DOHH2 (cell line): ENCODE measurements at regions not wholly inside any gene's neighbourhood (a gene's known extent, or its start where the extent isn't known, plus 50 kb on each side); places are given as distances from the start of the nearest gene placed in this dataset.

Experiments
- H3F3A ChIP-seq: fragments of 200-600 bp; sonication (generic), shearing (Covaris generic); 2 replicates; pipeline ENCODE4 v1.6.0; 2016; ENCODE audit warnings: antibody characterized with exemption, mild to moderate bottlenecking; ENCODE audit not compliant: control insufficient read depth, insufficient read depth
- H3K27ac ChIP-seq: fragments of 200-600 bp; sonication (generic); 2 replicates; pipeline ENCODE4 v1.5.1; 2014; ENCODE audit warnings: low read depth, mild to moderate bottlenecking, low read length, moderate library complexity
- H3K27me3 ChIP-seq: fragments of 200-600 bp; sonication (generic); 2 replicates; pipeline ENCODE4 v1.6.1; 2014; ENCODE audit warnings: mild to moderate bottlenecking, low read length, mixed read lengths; ENCODE audit not compliant: control insufficient read depth
- H3K36me3 ChIP-seq: fragments of 200-600 bp; sonication (generic); 2 replicates; pipeline ENCODE4 v1.6.1; 2014; ENCODE audit warnings: mild to moderate bottlenecking, low read length, moderate library complexity, mixed read lengths; ENCODE audit not compliant: control insufficient read depth
- H3K4me1 ChIP-seq: fragments of 200-600 bp; sonication (generic); 2 replicates; pipeline ENCODE4 v1.6.1; 2014; ENCODE audit warnings: mild to moderate bottlenecking, low read length, mixed read lengths; ENCODE audit not compliant: control insufficient read depth
- H3K4me2 ChIP-seq: fragments of 200-600 bp; sonication (generic); 2 replicates; pipeline ENCODE4 v1.6.0; 2014; ENCODE audit warnings: mild to moderate bottlenecking, low read length, moderate library complexity
- H3K4me3 ChIP-seq: fragments of 200-600 bp; sonication (generic); 2 replicates; pipeline ENCODE4 v1.5.1; 2014; ENCODE audit warnings: mild to moderate bottlenecking, low read length, mixed read lengths
- H3K79me2 ChIP-seq: fragments of 200-600 bp; sonication (generic); 2 replicates; pipeline ENCODE4 v1.6.1; 2014; ENCODE audit warnings: mild to moderate bottlenecking, low read length, mixed read lengths; ENCODE audit not compliant: control insufficient read depth
- H3K9me2 ChIP-seq: fragments of 200-600 bp; sonication (generic); replicated peaks from 2 replicates; pipeline ENCODE4 v1.6.1; 2014; ENCODE audit warnings: mild to moderate bottlenecking, low read length, mixed read lengths; ENCODE audit not compliant: control insufficient read depth
- H3K9me3 ChIP-seq: fragments of 200-600 bp; sonication (generic); 2 replicates; pipeline ENCODE4 v1.6.1; 2014; ENCODE audit warnings: antibody characterized with exemption, low read length, mixed read lengths; ENCODE audit not compliant: control insufficient read depth, insufficient read depth
- H4K20me1 ChIP-seq: fragments of 200-600 bp; sonication (generic); 2 replicates; pipeline ENCODE4 v1.6.0; 2014; ENCODE audit warnings: low read depth, mild to moderate bottlenecking, antibody characterized with exemption, low read length, moderate library complexity; ENCODE audit not compliant: control insufficient read depth, insufficient read depth
- EZH2phosphoT487 ChIP-seq: fragments of 200-600 bp; sonication (generic); IDR thresholded peaks from 2 replicates; pipeline ENCODE4 v1.6.1; 2017; ENCODE audit warnings: borderline replicate concordance, mild to moderate bottlenecking, antibody characterized with exemption, low read length, moderate library complexity, mixed read lengths
- TF ChIP-seq, protein P1 (sequence below): fragments of 200-600 bp; sonication (generic); IDR thresholded peaks from one replicate; pipeline ENCODE4 v1.5.1; 2014; ENCODE audit warnings: antibody characterized with exemption, mild to moderate bottlenecking, low read depth, low read length; ENCODE audit not compliant: poor library complexity, severe bottlenecking

DNA sequence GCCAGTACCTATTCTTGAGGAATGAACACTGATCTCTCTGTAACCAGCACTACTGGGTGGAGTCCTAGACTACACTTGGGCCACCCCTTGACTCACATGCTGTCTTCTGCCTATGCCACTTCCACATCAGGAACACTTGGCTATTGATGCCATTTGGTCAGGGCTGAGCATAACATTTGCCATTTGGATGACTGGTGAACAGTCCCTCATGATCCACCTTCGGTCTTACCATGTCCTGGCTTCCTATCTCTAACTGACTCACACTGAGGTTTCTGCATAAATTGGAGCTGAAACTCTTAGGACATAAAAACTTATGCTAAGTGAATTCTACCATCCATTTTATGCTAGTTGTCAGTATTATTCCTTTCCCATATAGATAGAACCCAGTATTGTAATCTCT is 91.7 kb upstream of the PELI2 start:
- Histone ChIP-seq H3K36me3 (no peaks in the 10 kb centered on the region), H3K9me2 (no peaks in the 10 kb centered on the region), H3K4me3 (no peak overlapping the region), H3K4me2 (no peak overlapping the region), H3K4me1 (no peaks in the 10 kb centered on the region), H3K27ac (no peak overlapping the region), H3K9me3 (no peaks in the 10 kb centered on the region), H3K79me2 (no peaks in the 10 kb centered on the region), H3F3A (no peaks in the 10 kb centered on the region), H4K20me1 (no peaks in the 10 kb centered on the region), H3K27me3 (peaks cover 3% of the 10 kb centered on the region; the same call in 1 of the 2 replicates)
- no peak for TF ChIP-seq EZH2phosphoT487
- TF ChIP-seq, protein P1, sequence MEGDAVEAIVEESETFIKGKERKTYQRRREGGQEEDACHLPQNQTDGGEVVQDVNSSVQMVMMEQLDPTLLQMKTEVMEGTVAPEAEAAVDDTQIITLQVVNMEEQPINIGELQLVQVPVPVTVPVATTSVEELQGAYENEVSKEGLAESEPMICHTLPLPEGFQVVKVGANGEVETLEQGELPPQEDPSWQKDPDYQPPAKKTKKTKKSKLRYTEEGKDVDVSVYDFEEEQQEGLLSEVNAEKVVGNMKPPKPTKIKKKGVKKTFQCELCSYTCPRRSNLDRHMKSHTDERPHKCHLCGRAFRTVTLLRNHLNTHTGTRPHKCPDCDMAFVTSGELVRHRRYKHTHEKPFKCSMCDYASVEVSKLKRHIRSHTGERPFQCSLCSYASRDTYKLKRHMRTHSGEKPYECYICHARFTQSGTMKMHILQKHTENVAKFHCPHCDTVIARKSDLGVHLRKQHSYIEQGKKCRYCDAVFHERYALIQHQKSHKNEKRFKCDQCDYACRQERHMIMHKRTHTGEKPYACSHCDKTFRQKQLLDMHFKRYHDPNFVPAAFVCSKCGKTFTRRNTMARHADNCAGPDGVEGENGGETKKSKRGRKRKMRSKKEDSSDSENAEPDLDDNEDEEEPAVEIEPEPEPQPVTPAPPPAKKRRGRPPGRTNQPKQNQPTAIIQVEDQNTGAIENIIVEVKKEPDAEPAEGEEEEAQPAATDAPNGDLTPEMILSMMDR, result no peak

DNA sequence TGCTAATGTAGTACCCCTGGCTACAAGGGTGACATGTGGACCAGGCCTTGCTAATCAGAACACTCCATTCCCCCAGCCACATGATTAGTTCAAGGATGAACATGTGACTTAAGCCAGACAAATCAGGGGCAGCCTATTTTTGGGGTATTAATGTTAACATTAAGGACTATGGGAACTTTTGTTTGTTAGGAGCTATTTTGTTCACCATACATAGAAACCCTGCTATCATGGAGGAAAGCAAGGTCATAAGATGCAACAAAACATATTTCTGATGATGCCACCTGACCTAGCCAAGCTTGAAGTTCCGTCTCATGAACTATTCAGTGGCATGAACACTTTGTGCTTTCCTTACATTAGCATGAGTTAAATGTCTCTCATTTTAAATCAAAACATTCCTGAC is 90.8 kb upstream of the PELI2 start:
- H3K27ac ChIP-seq, result no peak overlapping the region
- H3K4me3 ChIP-seq, result no peak overlapping the region
- H3K4me2 ChIP-seq, result no peak overlapping the region
- no peaks in the 10 kb centered on the region for H3K4me1 ChIP-seq
- no peaks in the 10 kb centered on the region for H3K9me3 ChIP-seq
- no peaks in the 10 kb centered on the region for H3K36me3 ChIP-seq
- H3F3A ChIP-seq, result no peaks in the 10 kb centered on the region
- no peak for TF ChIP-seq EZH2phosphoT487
- TF ChIP-seq, protein P1, result no peak
- peaks cover 3% of the 10 kb centered on the region; the same call in 1 of the 2 replicates for H3K27me3 ChIP-seq
- no peaks in the 10 kb centered on the region for H3K79me2 ChIP-seq
- H3K9me2 ChIP-seq, result no peaks in the 10 kb centered on the region
- H4K20me1 ChIP-seq, result no peaks in the 10 kb centered on the region

DNA sequence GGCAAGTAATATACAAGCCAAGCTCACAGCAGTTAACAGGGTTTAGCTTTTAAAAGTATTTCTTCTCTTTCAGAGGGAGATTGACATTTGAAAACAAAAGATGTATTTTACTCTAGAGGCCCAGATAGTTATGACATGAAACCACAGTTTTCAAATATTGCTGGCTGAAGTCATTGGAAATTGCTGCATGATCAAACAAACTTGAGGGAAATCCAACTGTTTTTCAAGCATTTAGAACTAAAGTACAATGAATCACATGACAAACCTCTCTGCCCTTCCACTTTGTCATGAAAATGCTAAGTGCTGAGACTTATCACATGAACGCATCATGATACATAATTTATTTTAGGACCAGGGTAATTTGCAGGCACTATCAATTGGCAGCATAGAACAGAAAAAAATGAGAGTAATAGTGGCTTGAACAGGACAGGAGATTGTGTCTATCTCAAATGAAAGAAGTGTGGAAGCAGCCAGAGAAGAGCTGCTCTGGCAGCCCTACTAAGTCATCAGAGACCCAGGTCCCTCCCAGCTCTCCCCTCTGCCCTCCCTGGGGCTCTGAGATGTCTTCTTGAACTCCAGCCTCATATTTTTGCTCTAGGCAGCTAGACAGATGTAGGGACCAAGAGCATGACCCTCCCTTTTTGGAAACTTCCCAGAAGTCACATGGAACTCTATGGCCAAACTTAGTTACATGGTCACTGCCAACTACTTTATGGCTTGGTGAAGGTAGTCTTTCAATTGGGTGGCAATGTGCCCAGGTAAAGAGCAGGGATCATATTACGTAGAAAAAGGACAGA is 90.1 kb upstream of the PELI2 start:
- Histone ChIP-seq H3K4me3 (no peak overlapping the region), H3K9me2 (no peaks in the 10 kb centered on the region), H3K9me3 (no peaks in the 10 kb centered on the region), H3K27ac (no peak overlapping the region), H3K36me3 (no peaks in the 10 kb centered on the region), H3K79me2 (no peaks in the 10 kb centered on the region), H3K4me1 (no peaks in the 10 kb centered on the region), H3K27me3 (peaks cover 3% of the 10 kb centered on the region; the same call in 1 of the 2 replicates), H3K4me2 (no peak overlapping the region), H4K20me1 (no peaks in the 10 kb centered on the region), H3F3A (no peaks in the 10 kb centered on the region)
- TF ChIP-seq, protein P1, result no peak
- no peak for TF ChIP-seq EZH2phosphoT487
